Common myeloid progenitor, CD34-positive (primary cell): ENCODE measurements at regions not wholly inside any gene's neighbourhood (a gene's known extent, or its start where the extent isn't known, plus 50 kb on each side); places are given as distances from the start of the nearest gene placed in this dataset.

ENCODE experiments used
- CTCF ChIA-PET: fragments of 350-600 bp; sonication (Branson Sonifier 250); formaldehyde crosslinking; loops from one replicate; lab custom pipeline; 2021; ENCODE audit warnings: antibody characterized with exemption; lab: Charles Lee
- POLR2A ChIA-PET: fragments of 350-600 bp; sonication (Branson Sonifier 250); formaldehyde crosslinking; loops from one replicate; lab custom pipeline; 2021; ENCODE audit warnings: antibody characterized with exemption; lab: Charles Lee
- DNase-seq, 3 donors: peaks; one replicate each; pipeline versions ENCODE4 v3.0.0 to v3.0.0-alpha.2; 2013
- H3K27ac ChIP-seq, 2 experiments: 1 replicate in 1 of 2; 2 replicates in 1 of 2; pipeline ENCODE4 v1.7.0; 2013; ENCODE audit warnings: inconsistent platforms in 2 of 2, low read length in 2 of 2, mild to moderate bottlenecking in 2 of 2, low read depth in 1 of 2, moderate library complexity in 1 of 2; ENCODE audit not compliant: severe bottlenecking in 2 of 2, insufficient read depth in 1 of 2, poor library complexity in 1 of 2
- H3K27me3 ChIP-seq, 5 experiments: replicated peaks in 2 of 5; 1 replicate in 3 of 5; 2 replicates in 2 of 5; pipeline versions ENCODE4 v1.6.1 to v1.7.0; 2013; ENCODE audit warnings: low read length in 4 of 5, mild to moderate bottlenecking in 2 of 5, moderate library complexity in 2 of 5, inconsistent platforms in 1 of 5; ENCODE audit not compliant: insufficient read depth in 5 of 5, control insufficient read depth in 4 of 5
- H3K36me3 ChIP-seq, 4 experiments: 1 replicate in 2 of 4; 2 replicates in 2 of 4; pipeline versions ENCODE4 v1.6.1 to v1.7.0; 2013; ENCODE audit warnings: low read length in 3 of 4, control low read depth in 1 of 4, mild to moderate bottlenecking in 1 of 4; ENCODE audit not compliant: control insufficient read depth in 4 of 4, insufficient read depth in 4 of 4
- H3K4me1 ChIP-seq, 4 experiments: 1 replicate in 3 of 4; 2 replicates in 1 of 4; pipeline versions ENCODE4 v1.6.1 to v1.7.1; 2013; ENCODE audit warnings: low read length in 3 of 4, mild to moderate bottlenecking in 3 of 4, control low read depth in 1 of 4, inconsistent platforms in 1 of 4, moderate library complexity in 1 of 4; ENCODE audit not compliant: control insufficient read depth in 4 of 4, insufficient read depth in 4 of 4; ENCODE audit errors: control extremely low read depth in 1 of 4
- H3K4me3 ChIP-seq, 7 experiments: 1 replicate in 4 of 7; 2 replicates in 3 of 7; pipeline versions ENCODE4 v1.5.1 to v1.7.0; 2013; ENCODE audit warnings: mild to moderate bottlenecking in 7 of 7, low read length in 6 of 7, moderate library complexity in 6 of 7, inconsistent platforms in 2 of 7, low read depth in 2 of 7, control low read depth in 1 of 7; ENCODE audit not compliant: insufficient read depth in 4 of 7, control insufficient read depth in 1 of 7; ENCODE audit errors: extremely low read depth in 1 of 7
- H3K9me3 ChIP-seq, 5 experiments: 1 replicate in 4 of 5; 2 replicates in 1 of 5; pipeline versions ENCODE4 v1.6.1 to v1.7.1; 2013; ENCODE audit warnings: low read length in 4 of 5, mild to moderate bottlenecking in 2 of 5, inconsistent platforms in 1 of 5, low read depth in 1 of 5, moderate library complexity in 1 of 5; ENCODE audit not compliant: control insufficient read depth in 4 of 5, insufficient read depth in 2 of 5; ENCODE audit errors: control extremely low read depth in 1 of 5
- WGBS: methylation state at CpG from one replicate; pipeline ENCODE4 v1.1.5; 2013; ENCODE audit not compliant: insufficient coverage; 5-methylcytosine and 5-hydroxymethylcytosine counted together

DNA sequence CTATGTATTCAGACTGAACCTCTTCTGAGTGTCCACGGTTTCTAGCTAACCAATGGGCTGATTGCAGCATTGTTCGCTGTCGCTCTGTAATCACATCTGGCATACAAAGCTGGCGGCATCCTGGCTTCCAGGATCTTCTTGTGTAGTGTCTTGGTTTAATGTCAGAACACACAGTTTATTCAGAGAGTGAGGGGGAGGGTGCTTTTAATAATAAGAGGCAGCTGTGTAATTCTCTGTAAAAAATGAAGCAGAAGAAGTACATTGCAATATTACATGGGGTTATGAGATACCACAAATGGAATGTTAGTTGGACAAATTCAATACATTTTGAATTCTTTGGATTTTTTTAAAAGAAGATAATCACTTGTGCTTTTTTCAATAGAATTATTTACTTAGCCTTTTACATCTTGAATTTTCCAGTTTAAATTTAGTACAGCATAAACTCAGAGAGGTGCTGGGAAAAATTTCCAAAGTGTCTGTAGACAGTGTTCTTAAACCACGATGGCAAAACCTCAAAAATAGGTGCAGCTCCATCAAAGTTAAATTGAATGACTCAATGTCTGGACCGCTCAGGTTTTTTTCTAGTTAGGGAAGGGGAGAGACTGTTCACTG is 206.0 kb downstream of the PCSK1 start:
- H3K36me3 ChIP-seq, result no peaks in the 10 kb centered on the region
- DNase-seq, result no peak
- no peaks in the 10 kb centered on the region for H3K27me3 ChIP-seq
- H3K9me3 ChIP-seq, result peaks cover 0 to 1% (median 0%) of the 10 kb centered on the region in 5 experiments
- H3K27ac ChIP-seq, result no peak overlapping the region
- no peaks in the 10 kb centered on the region for H3K4me1 ChIP-seq
- H3K4me3 ChIP-seq, result no peak overlapping the region
- 96% methylated on average over 6 of the region's 6 CpGs for WGBS
- CTCF ChIA-PET, result interaction anchor here (1.6 kb wide), 1 partner anchor 97 kb away, joined by 3 read pairs; no protein-coding TSS in a partner anchor
- POLR2A ChIA-PET, result no interaction called here

- POLR2A ChIA-PET, result no interaction called here
- no peak for DNase-seq
- no peaks in the 10 kb centered on the region for H3K9me3 ChIP-seq
- H3K27ac ChIP-seq, result no peak overlapping the region
- WGBS, result no CpG with 5 or more reads among the region's 2 CpGs
- no peaks in the 10 kb centered on the region for H3K27me3 ChIP-seq
- no peaks in the 10 kb centered on the region for H3K4me1 ChIP-seq
- H3K4me3 ChIP-seq, result no peak overlapping the region
- no peaks in the 10 kb centered on the region for H3K36me3 ChIP-seq
- CTCF ChIA-PET, result no interaction called here
Observed at GRCh38 chr5:96222129-96222528, 210.9 kb downstream of the PCSK1 start.

GRCh38 chr5:96220610-96221390 is 212.2 kb downstream of the PCSK1 start:
- Histone ChIP-seq H3K27ac (no peak overlapping the region), H3K9me3 (no peaks in the 10 kb centered on the region), H3K4me3 (no peak overlapping the region), H3K27me3 (no peaks in the 10 kb centered on the region), H3K4me1 (no peaks in the 10 kb centered on the region), H3K36me3 (no peaks in the 10 kb centered on the region)
- DNase-seq, result no peak
- 100% methylated on average over 1 of the region's 4 CpGs for WGBS
- ChIA-PET POLR2A (no interaction called here), CTCF (no interaction called here)

DNA sequence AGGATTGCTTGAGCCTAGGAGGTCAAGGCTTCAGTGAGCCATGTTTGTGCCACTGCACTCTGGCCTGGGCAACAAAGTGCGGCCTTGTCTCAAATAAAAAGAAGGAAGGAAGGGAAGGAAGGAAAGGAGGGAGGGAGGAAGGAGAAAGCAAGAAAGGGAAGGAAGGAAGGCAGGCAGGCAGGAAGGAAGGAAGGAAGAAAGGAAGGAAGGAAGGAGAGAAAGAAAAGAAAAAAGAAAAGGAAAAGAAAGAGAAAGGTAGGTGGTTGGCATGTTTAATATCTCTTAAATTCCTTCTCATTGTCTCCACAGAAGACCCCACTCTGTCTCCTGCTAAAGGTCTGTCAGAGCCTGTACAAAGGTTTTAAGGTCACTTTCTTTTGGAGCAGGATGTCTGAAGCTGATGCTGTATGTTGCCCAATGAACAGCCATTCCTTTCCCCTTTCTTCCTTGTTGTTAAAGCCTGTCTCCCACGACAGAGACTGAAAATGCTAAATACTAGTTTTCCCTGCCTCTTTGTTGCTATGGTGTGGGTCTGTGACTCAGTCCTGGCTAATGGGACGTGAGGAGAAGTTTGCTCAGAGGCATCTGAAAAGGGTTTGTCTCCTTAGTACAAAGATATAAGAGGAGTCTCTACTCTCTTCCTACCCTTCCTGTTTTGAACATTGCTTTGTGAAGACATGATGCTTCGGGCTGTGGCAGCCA is 213.3 kb downstream of the PCSK1 start:
- no peak overlapping the region for H3K27ac ChIP-seq
- peaks cover 0 to 4% (median 0%) of the 10 kb centered on the region in 4 experiments for H3K4me1 ChIP-seq
- WGBS, result 100% methylated on average over 2 of the region's 4 CpGs
- no peaks in the 10 kb centered on the region for H3K36me3 ChIP-seq
- CTCF ChIA-PET, result no interaction called here
- POLR2A ChIA-PET, result no interaction called here
- no peaks in the 10 kb centered on the region for H3K9me3 ChIP-seq
- no peaks in the 10 kb centered on the region for H3K27me3 ChIP-seq
- DNase-seq, result no peak
- no peak overlapping the region for H3K4me3 ChIP-seq

DNA sequence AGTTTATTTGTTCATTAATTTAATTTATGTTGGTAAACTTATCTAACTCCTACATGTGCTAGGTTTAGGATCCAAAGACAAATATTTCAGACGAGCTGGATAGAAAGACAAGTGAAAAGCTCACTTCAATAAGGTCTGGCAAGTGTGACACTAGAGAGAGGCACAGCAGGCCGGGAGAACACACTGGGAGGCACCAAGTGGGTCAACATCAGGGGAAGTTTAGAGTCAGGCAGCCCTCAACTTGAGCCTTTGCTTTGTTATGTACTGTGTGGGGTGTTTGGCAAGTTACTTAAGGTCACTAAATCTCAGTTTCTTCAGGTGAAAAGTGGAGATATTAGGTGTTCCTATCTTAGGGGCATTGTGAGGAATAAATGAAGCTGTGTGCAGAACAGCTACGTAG is 214.4 kb downstream of the PCSK1 start:
- Histone ChIP-seq H3K4me3 (no peak overlapping the region), H3K9me3 (no peaks in the 10 kb centered on the region), H3K27me3 (no peaks in the 10 kb centered on the region), H3K36me3 (no peaks in the 10 kb centered on the region), H3K4me1 (peaks cover 0 to 4% (median 0%) of the 10 kb centered on the region in 4 experiments), H3K27ac (no peak overlapping the region)
- CTCF ChIA-PET, result no interaction called here
- DNase-seq, result no peak
- 93% methylated on average over 3 of the region's 3 CpGs for WGBS
- POLR2A ChIA-PET, result interaction anchor here (0.6 kb wide), 1 partner anchor 16 kb away, joined by 3 read pairs; no protein-coding TSS in a partner anchor

- DNase-seq, result no peak
- WGBS, result 100% methylated on average over 1 of the region's 3 CpGs
- Histone ChIP-seq H3K9me3 (peaks cover 0 to 4% (median 0%) of the 10 kb centered on the region in 5 experiments), H3K27me3 (no peaks in the 10 kb centered on the region), H3K27ac (no peak overlapping the region), H3K4me1 (peaks cover 0 to 4% (median 0%) of the 10 kb centered on the region in 4 experiments), H3K4me3 (no peak overlapping the region), H3K36me3 (no peaks in the 10 kb centered on the region)
- ChIA-PET POLR2A (no interaction called here), CTCF (interaction anchor here (0.9 kb wide), 1 partner anchor 10 kb away, joined by 3 read pairs; no protein-coding TSS in a partner anchor)
Observed at GRCh38 chr5:96214442-96215197, 218.4 kb downstream of the PCSK1 start.
